ENCODE measurements at regions not wholly inside any gene's neighbourhood (a gene's known extent, or its start where the extent isn't known, plus 50 kb on each side); places are given as distances from the start of the nearest gene placed in this dataset.

DNA sequence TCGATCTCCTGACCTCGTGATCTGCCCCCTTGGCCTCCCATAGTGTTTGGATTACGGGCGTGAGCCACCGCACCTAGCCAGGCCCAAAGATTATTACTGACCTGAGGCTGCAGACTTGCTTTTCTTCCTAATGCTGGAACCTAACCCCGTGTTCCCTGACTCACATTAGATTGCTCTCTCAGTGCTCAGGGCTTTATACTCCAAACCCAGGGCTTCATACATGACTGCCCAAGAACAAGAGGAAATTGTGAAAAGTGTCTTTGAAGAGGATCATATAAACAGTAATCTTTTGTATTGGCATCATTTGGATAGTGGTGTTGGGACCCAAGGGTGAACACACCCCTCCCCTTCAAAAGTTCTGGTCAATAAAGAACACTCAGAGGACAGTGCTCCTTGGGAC is 233.3 kb upstream of the TAS2R1 start:
- no peak for DNase-seq (ENCODE audit: low read depth, low spot score)
- H3K4me3 ChIP-seq (ENCODE audit: low read depth, low read length): no peak overlapping the region
- TF ChIP-seq, protein P1, sequence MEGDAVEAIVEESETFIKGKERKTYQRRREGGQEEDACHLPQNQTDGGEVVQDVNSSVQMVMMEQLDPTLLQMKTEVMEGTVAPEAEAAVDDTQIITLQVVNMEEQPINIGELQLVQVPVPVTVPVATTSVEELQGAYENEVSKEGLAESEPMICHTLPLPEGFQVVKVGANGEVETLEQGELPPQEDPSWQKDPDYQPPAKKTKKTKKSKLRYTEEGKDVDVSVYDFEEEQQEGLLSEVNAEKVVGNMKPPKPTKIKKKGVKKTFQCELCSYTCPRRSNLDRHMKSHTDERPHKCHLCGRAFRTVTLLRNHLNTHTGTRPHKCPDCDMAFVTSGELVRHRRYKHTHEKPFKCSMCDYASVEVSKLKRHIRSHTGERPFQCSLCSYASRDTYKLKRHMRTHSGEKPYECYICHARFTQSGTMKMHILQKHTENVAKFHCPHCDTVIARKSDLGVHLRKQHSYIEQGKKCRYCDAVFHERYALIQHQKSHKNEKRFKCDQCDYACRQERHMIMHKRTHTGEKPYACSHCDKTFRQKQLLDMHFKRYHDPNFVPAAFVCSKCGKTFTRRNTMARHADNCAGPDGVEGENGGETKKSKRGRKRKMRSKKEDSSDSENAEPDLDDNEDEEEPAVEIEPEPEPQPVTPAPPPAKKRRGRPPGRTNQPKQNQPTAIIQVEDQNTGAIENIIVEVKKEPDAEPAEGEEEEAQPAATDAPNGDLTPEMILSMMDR (IDR thresholded peaks at IDR 0.05; ENCODE audit: low read depth, low read length): no peak
- in situ Hi-C loops (cut with HindIII; ENCODE audit: low sequenced_read_pairs): no loop called here

DNA sequence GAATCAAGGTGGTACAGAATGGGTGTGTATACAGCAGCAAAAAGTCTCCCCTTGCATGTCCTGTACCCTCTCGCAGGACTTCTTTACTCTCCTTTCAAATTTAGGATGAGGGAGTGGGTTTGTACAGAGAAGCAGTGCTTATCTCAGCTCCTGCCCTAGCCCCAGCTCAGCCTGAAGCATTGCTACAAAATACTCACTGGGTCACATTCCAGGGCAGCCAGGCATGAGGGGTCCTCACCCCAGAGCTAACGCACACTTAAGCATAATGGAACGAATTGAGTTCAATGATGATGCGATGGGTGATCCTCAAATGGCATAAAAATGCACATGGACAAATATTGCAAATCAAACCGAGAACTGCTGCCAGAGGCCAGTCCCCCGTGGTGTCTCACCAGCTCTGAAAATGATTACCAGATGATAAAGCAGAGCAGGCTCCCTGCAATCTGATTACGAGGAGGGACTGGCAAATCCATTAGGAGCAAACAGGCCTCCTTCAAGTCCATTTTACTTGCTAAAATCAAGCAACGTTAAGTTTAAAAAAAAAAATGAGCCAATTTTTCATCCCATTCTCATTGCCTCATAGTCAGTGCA is 231.6 kb upstream of the TAS2R1 start:
- TF ChIP-seq, protein P1 (IDR thresholded peaks at IDR 0.05; ENCODE audit: low read depth, low read length): no peak
- in situ Hi-C loops (cut with HindIII; ENCODE audit: low sequenced_read_pairs): no loop called here

DNA sequence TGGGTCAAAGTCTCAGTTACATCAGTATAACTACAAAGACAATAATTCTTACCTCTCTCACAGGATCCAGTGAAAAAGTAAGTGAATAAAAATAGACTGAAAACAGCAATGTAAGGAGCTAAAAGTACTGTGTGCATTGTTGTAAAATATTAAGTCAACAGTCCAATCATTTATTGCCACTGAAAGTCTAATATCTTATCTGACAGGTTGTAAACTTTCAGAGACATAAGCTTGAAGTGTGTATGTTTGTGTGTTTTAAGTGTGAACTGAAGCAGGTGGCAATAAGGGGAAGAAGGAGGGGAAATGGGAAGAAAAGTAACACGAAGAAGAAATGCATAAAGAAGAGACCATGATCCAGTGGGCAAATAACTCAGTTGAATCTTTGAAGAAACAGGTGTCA is 229.7 kb upstream of the TAS2R1 start:
- in situ Hi-C loops (cut with HindIII; ENCODE audit: low sequenced_read_pairs): no loop called here
- DNase-seq (ENCODE audit: low read depth, low spot score): no peak
- TF ChIP-seq, protein P1 (IDR thresholded peaks at IDR 0.05; ENCODE audit: low read depth, low read length): no peak
- H3K4me3 ChIP-seq (ENCODE audit: low read depth, low read length): no peak overlapping the region

More for the DNA sequence above, 231.6 kb upstream of the TAS2R1 start:
- no peak for DNase-seq (ENCODE audit: low read depth, low spot score)
- no peak overlapping the region for H3K4me3 ChIP-seq (ENCODE audit: low read depth, low read length)

DNA sequence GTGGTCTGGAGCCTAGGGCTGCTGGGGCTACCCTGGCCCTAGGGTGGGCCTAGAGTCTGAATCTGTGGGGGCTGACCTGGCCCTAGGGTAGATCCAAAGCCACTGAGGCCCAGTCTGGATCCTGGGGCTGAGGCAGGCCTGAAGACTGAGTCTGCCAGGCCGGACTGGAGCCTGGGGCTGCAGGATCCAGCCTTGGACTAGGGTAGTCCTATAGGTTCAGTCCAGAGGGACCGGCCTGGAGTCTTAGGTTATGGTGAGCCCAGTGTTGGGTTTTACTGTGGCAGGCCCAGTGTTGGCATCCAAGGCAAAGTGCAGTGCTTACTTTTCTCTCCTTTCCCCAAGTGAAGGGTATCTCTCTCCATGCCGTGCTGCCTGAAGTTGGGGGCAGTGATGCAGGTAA is 227.9 kb upstream of the TAS2R1 start:
- TF ChIP-seq, protein P1 (IDR thresholded peaks at IDR 0.05; ENCODE audit: low read depth, low read length): no peak
- in situ Hi-C loops (cut with HindIII; ENCODE audit: low sequenced_read_pairs): no loop called here
- H3K4me3 ChIP-seq (ENCODE audit: low read depth, low read length): no peak overlapping the region
- no peak for DNase-seq (ENCODE audit: low read depth, low spot score)

DNA sequence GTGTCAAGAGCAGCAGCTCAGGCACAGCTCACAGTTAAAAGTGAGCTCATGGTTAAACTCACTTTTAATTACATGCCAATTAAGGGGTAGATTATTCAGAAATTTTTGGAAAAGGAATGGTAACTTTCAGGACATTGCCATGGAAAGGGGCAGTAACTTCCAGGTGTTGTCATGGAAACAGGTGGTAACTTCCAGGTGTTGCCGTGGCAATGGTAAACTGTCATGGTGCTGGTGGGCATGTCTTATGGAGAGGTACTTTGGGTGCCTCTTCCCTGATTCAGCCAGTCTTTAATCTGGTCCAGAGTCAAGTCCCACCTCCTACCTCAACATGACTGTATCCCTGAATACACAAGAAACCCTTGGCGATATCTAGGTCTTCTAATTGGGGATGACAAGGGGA is 223.2 kb upstream of the TAS2R1 start:
- in situ Hi-C loops (cut with HindIII; ENCODE audit: low sequenced_read_pairs): no loop called here
- TF ChIP-seq, protein P1 (IDR thresholded peaks at IDR 0.05; ENCODE audit: low read depth, low read length): no peak
- DNase-seq (ENCODE audit: low read depth, low spot score): no peak
- H3K4me3 ChIP-seq (ENCODE audit: low read depth, low read length): no peak overlapping the region

DNA sequence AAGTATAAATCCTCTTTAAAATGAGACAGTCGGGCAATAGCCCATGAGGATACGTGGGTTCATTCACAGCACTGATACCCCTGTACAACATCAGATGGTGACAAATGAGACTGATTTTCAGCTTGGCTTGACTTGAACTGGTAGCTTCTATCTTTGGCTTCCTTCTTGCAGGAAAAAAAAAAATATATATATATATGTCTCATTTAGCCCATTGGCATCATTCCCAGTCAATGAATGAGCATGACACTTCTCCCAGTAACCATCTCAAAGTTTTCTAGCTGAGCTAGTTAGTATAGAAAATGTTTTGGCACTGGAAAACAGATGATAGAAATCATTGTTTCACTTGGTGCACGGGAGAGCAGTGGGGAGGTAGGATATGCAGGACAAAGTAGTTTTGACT is 222.5 kb upstream of the TAS2R1 start:
- TF ChIP-seq, protein P1 (IDR thresholded peaks at IDR 0.05; ENCODE audit: low read depth, low read length): no peak
- DNase-seq (ENCODE audit: low read depth, low spot score): peak; percentile 47
- H3K4me3 ChIP-seq (ENCODE audit: low read depth, low read length): no peak overlapping the region
- in situ Hi-C loops (cut with HindIII; ENCODE audit: low sequenced_read_pairs): no loop called here

DNA sequence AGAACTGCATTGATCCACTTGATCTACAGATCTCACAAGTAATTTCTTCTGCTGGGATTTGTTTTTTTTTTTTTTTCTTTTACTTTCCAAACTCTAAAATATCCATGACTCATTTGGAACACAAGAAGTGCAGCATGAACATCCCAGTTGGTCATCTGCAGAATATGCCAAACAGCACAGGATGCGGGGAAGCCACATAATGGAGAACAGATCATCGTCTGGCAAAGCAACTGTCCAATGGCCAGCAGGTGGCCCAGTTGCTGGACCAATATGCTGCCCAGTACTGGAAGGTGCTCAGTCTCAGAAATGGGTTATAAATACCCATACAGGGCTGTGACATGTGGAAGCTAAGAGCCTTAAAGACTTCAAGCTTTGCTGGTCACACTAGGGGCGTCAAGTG is 221.3 kb upstream of the TAS2R1 start:
- DNase-seq (ENCODE audit: low read depth, low spot score): peak; percentile 92
- TF ChIP-seq, protein P1 (IDR thresholded peaks at IDR 0.05; ENCODE audit: low read depth, low read length): peak; percentile 55
- in situ Hi-C loops (cut with HindIII; ENCODE audit: low sequenced_read_pairs): no loop called here
- no peak overlapping the region for H3K4me3 ChIP-seq (ENCODE audit: low read depth, low read length)

Data from astrocyte of the spinal cord (primary cell).